NCI-H1092 (cell line): ENCODE measurements at regions not wholly inside any gene's neighbourhood (a gene's known extent, or its start where the extent isn't known, plus 50 kb on each side); places are given as distances from the start of the nearest gene placed in this dataset.
"Not testable (repeated sequence)": the region's sequence is repeated elsewhere in the genome, so short reads cannot be mapped to it uniquely, and the experiment has no call there.

Experiments used
- DNase-seq: peaks from one replicate; lab custom pipeline; 2025; lab: John Stamatoyannopoulos, UW

DNA sequence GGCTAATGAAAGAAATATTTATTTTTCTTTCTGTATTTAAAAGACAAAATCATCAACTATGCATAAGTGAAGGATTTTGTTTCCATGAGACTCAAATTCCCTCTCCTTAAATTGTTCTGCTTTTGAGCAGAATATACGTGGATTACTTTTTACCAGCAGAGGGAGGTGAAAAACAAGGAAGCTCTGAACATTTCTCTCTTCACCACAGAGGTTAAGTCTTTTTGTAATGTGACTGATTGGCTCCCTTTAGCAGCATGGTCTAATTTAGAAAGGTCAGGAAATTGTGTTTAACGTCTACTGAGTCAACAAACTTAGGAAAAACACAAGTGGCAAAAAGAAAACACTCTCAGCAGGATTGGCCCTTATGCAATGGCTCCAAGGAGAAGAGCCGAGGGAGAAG lies 55.1 kb upstream of the F9 start:
- DNase-seq = no peak

DNA sequence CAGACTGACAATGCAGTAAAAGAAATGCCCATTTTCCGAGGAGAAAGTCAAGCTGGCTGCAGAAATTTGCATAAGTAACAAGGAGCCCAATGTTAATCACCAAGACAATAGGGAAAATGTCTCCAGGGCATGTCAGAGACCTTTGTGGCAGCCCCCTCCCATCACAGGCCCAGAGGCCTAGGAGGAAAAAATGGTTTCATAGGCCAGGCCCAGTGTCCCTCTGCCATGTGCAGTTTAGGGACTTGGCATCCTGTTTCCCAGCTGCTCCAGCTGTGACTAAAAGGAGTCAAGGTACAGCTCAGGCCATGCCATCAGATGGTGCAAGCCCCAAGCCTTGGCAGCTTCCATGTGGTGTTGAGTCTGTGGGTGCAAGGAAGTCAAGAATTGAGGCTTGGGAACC lies 68.6 kb upstream of the F9 start:
- DNase-seq = not testable (repeated sequence)

DNA sequence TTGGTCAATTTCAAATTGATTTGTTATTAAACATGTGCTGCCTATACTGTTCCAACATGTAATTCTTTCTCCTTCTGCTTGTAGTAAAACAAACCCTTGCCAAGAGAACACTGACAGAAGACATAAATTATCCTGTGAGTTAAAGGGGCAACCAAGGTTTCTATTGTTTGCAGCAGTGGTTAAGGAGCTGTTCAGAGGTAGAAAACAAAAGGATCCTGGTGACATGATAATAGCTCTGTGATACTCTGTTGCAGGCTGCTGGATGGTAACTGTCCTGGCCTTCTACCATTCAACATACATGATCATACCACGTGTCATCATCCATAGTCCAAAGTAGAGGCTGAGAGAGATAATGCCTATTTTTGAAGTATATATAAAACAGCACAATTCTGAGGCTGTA lies 75.8 kb upstream of the F9 start:
- DNase-seq = no peak

DNA sequence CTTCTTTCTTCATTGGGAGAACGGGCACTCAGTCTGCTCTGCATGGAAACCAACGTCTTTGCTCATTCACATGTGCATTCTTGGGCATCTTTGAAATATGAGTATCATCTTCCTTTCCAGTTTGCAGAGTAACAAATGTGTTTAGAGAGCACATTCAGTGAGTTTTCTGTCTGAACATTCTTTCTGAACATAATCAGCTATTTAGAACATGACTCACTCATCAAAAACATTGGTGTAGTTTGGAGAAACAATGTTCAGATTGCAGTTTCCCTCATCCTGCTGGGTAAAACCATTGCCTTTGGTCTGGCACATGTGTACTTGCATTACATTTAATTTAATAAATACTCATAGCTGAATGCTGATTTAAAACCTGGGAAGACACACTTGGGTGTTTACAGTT lies 81.5 kb upstream of the F9 start:
- DNase-seq = no peak

DNA sequence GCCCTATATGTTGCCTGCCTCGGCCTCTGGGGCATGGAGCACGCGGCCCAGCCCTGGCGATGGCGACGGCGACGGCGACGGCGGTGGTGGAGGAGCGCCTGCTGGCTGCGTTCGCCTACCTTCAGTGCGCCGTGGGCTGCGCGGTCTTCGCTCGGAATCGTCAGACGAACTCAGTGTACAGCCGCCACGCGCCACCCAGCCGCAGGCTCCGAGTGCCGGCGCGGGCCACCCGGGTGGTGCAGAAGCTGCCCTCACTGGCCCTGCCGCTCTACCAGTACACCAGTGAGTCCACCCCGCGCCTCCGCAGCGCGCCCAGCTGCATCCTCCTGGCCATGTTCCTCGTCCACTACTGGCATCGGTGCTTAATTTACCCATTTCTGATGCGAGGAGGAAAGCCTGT lies 83.7 kb upstream of the F9 start:
- no peak for DNase-seq

DNA sequence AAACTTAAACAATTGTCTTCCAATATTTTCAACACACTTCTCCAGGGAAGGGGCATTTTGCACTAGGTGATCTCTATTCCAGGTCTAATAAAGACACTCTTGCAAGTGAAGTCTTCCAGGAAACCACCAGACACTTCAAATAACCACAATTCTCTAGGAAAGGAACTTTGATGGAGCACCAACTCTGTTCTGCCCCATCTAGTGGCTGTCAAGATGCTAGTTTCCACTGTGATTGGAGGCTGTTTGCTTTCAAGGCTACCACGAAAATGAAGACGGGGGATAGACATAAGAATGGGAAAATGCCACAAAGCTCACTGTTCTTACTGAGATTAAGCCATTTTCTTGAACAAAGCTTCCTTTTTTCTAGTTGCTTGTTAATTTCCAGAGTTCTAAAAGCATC lies 100.6 kb upstream of the F9 start:
- DNase-seq = no peak

DNA sequence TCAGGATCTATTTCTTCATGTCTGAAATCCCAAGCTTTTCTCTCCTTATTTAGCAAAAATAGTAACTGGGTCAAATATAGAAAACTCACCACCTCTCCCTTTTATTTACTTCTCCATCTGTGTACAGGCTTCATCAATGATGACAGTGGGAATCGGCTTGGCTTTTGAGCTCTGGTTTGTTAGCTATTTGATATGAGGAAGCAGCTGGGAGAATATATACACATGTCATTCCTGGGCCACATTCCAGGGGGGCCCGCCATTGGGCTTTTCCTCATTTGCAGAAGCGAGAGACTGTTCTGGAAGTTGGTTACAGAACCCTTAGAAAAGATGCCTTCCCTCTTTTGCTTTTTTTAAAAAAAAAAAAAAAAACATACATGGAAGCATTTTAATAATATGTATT lies 107.4 kb upstream of the F9 start:
- DNase-seq = no peak

DNA sequence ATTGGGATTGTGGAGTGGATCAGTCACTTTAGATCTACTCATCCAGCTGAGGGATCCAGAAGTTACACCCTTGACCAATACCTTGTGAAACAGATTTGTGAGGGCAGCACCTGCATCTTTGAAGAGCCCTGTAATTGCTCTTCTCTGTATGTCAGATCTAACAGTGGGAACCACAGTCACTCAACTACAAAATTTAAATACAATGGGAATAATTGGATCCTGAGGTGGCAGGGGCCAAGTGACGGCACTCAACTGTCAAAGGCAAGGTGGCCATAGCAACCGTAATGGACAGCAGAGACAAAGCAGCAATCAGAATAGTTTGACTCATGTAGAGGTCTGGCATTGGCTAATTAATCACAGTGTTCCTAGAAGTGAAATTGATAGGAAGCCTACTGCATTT lies 132.3 kb upstream of the F9 start:
- DNase-seq = not testable (repeated sequence)

DNA sequence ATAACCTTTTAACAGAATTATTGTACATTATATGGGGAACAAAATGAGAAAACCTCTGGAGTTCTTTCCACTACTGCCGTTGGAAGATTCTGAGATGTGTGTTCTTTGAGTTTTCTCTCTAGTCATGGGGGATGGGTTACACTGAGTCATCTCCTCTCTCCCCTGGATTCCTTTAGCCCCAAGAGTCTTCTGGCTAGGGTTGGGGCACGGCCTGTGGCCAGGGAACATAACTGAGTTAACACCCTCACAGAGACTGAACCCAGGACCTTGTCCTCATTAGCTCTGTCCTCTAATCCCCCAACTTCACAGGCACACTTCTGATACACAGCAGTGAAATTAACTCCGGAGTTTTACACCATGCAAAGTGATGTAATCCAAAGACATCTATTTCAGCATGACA lies 142.3 kb upstream of the F9 start:
- no peak for DNase-seq

DNA sequence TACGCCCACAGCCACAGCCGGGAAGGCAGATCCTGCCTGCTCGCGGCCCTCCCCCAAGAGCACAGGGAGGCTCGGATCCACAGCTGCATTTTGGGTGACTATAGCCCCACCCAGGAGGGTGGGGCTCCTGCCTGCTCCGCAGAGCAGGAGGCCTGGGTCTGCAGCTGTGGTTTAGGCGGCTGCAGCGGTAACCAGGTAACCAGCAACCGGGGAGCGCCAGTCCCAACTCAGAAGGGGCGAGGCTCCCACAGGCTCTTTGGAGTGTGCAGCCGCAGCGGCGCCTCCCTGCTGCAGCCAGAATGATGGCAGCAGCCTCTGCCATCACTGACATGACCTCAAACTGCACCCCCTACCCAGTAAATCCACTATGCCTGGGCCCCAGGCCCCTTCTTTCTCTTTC lies 148.0 kb upstream of the F9 start:
- DNase-seq = no peak

DNA sequence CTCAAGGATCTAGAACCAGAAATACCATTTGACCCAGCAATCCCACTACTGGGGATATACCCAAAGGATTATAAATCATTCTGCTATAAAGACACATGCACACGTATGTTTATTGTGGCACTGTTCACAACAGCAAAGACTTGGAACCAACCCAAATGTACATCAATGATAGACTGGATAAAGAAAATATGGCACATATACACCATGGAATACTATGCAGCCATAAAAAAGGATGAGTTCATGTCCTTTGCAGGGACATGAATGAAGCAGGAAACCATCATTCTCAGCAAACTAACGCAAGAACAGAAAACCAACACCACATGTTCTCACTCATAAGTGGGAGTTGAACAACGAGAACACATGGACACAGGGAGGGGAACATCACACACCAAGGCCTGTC lies 154.0 kb upstream of the F9 start:
- DNase-seq = not testable (repeated sequence)

DNA sequence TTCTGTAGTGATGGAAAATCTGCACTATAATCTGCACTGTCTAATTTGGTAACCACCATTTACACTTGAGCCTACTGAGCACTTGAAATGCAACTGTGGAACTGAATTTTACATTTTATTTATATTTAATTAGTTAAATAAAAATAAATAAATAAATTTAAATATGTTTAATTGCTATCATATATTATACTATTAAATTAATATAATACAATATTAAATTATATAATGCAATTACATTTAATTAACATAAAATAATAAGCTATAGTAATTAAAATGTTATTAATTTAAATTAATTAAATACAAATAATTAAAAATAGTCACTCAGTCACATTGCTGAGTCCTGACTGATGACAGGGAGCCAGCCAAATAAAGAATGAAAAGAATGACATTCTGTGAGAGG lies 170.2 kb upstream of the F9 start:
- no peak for DNase-seq

DNA sequence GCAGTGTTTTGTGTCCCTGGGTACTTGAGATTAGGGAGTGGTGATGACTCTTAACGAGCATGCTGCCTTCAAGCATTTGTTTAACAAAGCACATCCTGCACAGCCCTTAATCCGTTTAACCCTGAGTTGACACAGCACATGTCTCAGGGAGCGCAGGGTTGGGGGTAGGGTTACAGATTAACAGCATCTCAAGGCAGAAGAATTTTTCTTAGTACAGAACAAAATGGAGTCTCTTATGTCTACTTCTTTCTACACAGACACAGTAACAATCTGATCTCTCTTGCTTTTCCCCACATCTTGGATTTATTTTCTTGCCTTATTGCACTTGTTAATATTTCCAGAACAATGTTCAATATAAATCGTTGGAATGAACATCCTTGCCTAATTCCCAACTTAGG lies 187.9 kb upstream of the F9 start:
- DNase-seq = not testable (repeated sequence)

DNA sequence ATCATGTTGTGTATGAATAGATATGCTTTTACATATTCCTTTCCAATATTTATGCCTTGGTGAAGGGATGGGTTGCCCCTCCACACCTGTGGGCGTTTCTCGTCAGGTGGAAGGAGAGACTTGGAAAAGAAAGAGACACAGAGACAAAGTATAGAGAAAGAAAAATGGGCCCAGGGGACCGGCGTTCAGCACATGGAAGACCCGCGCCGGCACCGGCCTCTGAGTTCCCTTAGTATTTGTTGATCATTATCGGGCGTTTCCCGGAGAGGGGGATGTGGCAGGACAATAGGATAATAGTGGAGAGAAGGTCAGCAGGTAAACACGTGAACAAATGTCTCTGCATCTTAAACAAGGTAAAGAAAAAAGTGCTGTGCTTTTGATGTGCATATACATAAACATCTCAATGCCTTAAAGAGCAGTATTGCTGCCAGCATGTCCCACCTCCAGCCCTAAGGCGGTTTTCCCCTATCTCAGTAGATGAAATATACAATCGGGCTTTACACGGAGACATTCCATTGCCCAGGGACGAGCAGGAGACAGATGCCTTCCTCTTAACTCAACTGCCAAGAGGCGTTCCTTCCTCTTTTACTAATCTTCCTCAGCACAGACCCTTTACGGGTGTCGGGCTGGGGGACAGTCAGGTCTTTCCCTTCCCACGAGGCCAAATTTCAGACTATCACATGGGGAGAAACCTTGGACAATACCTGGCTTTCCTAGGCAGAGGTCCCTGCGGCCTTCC lies 188.5 kb upstream of the F9 start:
- DNase-seq = not testable (repeated sequence)

DNA sequence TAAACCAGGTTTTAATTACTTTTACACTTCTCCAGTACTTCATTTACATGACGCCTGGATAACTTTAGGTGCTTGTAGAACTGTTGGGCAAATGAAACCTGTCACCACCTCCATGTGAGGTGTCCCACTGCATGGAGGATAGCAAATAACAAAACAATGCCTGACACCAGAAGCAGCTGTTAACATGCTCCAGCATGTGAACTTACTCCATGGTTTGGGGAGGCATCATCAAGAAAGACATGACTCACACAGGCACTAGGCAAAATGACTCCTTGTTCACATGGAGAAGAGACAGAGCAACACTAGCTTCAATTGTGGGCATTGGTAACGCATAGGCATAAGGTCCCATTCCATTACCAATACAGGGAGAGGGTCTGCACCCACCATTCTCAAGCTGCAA lies 198.1 kb upstream of the F9 start:
- no peak for DNase-seq

DNA sequence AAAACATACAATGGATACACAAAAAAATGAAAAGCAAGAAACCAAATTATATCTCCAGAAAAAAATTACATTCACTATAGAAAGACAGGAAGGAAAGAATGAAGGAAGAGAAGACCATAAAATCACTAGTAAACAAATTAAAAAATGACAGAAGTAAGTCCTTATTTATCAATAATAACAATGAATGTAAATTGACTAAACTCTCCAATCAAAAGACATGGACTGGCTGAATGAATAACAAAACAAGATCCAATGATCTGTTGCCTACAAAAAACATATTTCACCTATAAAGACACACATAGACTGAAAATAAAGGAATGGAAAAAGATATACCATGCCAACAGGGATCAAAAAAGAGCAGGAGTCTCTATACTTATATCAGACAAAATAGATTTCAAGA lies 203.2 kb upstream of the F9 start:
- DNase-seq = no peak

DNA sequence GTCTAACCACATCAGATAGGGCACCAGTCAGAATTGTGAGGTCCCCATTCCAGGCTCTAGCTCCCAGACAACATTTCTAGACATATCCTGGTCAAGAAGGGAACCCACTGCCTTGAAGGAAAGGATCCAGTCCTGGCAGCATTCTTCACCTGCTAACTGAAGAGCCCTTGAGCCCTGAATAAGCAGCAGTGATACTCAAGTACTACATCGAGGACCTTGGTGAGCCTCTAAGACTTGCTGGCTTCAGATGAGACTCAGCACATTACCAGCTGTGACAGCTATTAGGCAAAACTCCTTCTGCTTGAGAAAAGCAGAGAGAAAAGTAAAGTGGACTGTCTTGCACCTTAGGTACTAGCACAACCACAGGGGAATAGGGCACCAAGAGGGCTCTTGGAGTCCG lies 205.8 kb upstream of the F9 start:
- DNase-seq = no peak

DNA sequence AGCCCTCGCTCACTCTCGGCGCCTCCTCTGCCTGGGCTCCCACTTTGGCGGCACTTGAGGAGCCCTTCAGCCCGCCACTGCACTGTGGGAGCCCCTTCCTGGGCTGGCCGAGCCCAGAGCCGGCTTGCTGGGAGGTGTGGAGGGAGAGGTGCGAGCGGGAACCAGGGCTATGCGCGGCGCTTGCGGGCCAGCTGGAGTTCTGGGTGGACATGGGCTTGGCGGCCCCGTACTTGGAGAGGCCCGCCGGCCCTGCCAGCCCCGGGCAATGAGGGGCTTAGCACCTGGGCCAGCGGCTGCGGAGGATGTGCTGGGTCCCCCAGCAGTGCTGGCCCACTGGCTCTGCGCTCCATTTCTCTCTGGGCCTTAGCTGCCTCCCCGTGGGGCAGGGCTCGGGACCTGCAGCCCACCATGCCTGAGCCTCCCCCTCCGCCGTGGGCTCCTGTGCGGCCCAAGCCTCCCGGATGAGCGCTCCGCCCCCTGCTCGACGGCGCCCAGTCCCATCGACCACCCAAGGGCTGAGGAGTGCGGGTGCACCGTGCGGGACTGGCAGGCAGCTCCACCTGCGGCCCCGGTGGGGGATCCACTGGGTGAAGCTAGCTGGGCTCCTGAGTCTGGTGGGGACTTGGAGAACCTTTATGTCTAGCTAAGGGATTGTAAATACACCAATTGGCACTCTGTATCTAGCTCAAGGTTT lies 209.7 kb upstream of the F9 start:
- not testable (repeated sequence) for DNase-seq

DNA sequence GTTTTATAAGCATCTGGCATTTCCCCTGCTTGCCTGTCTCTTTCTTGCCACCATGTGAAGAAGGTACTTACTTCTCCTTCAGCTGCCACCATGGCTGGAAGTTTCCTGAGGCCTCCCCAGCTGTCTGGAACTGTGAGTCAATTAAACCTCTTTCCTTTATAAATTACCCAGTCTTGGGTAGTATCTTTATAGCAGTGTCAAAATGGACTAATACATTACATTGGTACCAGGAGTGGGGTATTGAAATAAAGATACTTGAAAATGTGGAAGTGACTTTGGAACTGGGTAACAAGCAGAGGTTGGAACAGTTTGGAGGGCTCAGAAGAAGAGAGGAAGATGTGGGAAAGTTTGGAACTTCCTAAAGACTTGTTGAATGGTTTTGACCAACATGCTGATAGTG lies 223.9 kb upstream of the F9 start:
- DNase-seq = not testable (repeated sequence)

DNA sequence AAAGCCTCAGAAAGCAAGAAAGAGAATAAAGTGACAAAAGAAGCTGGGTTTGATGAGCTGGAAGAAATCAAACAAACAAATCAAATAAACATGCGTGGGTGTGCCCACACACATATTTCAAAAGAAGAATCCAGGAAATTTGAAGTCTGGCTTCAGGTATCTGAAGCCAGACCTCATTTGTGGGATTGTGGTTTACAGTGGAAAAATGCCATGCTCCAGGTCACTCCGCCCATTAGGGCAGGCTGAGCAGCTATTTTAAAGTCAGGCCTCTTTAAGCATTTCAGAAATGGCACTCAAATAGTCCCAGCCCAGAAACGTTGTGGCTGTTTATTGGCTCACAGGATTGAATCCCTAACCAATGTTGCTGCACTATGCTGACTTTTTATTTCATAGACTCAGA lies 226.1 kb upstream of the F9 start:
- DNase-seq = no peak

DNA sequence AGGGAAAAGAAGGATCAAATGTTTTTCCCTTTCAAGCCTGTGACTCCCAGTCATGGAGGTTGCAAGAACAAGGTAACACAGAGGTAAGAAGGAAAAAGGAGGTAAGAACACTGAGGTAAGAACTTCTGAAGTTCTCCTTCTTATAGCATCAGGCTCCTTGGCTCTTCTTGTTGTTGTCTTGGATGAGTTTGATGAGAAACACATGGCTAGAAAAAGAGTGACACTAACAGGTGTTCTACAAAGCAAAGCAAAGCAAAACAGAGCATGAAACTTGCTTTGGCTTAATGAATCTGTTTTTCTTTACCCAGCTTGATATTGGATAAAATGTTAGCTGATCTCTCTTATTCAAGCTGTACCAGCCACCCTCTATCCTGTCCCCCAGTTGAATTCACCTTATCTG lies 231.2 kb upstream of the F9 start:
- no peak for DNase-seq

DNA sequence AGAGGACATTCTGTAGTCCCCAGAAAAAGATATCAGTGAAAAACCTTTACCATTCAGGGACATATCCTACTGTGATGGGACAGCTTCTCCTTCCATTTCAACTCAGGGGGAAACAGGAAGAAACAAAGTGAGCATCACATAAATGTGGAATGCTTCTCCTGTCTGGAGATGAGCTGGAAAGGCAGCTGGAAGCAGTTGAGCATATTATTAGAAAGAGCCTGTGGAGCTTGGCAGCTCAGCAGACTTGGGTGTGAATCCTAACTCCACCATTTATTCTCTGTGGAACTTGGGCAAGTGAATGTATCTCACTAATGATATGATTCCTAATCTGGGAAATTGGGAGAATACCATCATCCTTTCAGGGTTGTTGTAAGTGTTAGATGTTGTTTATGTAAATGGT lies 232.1 kb upstream of the F9 start:
- DNase-seq = no peak

DNA sequence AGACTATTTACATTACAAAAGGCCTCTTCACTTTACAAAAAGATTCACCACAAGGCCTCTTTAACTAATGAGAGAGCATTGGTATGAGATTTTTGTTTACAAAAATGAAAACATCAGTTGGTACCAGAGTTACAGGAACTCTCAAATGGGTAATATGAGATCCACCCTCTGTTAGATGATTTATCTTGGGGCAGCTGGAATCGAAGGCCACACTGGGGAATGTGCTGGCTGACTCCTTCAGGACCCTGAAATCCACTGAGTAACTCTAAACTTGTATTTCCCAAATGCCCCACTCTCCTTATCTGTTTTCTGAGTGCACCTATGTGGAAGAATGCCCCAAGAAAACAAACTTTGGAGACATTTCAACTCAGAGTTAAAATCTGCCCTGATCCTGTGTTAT lies 232.9 kb upstream of the F9 start:
- DNase-seq = no peak

DNA sequence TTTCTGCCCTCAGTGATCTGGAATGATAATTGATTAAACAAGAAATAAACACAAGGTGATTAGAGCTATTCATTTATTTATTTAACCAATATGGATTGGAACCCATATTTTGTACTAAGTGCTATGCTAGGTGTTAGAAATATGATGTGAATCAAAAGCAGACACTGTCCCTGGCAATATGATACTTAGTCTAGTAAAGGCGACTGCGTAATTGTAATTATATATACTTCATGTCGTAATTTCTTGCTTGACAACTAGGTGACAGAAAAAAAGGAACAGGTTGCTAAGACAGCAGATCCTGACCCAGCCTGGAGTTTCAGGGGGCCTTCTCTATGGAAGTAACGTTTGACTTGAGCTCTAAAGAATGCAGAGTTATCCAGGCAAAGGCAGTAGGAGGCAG lies 236.5 kb upstream of the F9 start:
- DNase-seq = no peak
